HG03066 (cell line): ENCODE measurements at regions not wholly inside any gene's neighbourhood (a gene's known extent, or its start where the extent isn't known, plus 50 kb on each side); places are given as distances from the start of the nearest gene placed in this dataset.

Source experiments
- ATAC-seq: cut with Tn5 transposase; IDR thresholded peaks from one replicate; pipeline ENCODE4 v1.9.1; 2021; ENCODE audit warnings: low read depth; ENCODE audit not compliant: unreplicated experiment

DNA sequence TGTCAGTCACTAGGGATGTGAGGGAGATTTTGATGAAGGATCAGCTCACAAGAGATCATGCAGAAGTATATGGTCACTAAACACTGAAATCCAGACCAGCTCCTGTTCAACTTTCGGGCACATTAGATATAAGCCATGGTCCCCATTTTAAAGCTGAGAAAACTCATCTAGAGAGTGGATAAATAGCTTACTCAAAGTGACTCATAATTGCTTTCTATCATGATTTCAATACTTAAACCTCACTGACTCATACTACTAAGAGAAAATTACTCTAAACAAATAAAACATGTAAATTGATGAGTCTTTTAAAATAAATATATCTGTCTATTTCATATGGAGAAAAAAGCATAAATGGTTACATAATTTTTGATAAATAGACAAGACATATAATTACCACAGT lies 567.7 kb downstream of the TLR4 start:
- no peak for ATAC-seq

- ATAC-seq: no peak
These were observed 568.8 kb downstream of the TLR4 start for GRCh38 chr9:118273048-118273447.

DNA sequence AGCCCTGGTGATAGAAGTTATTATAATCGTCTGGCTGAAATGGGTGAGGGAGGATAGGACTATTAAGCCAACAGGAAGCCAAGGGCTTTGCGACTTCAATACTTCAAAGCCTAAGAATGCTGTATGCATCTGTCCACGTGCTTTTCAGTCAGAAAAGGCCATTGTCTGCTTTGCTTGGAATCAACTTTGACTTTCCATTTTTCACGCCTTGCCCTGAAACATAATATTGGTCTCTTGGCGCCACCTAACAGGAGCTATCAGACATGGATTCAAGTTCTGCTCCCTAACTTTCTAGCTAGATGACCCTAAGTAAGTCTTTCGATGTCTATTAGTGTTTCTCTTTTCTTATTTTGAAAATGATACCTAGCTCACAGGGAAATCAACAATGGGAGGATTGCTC lies 572.6 kb downstream of the TLR4 start:
- ATAC-seq: no peak

GRCh38 chr9:118281772-118282171 lies 577.6 kb downstream of the TLR4 start:
- no peak for ATAC-seq

DNA sequence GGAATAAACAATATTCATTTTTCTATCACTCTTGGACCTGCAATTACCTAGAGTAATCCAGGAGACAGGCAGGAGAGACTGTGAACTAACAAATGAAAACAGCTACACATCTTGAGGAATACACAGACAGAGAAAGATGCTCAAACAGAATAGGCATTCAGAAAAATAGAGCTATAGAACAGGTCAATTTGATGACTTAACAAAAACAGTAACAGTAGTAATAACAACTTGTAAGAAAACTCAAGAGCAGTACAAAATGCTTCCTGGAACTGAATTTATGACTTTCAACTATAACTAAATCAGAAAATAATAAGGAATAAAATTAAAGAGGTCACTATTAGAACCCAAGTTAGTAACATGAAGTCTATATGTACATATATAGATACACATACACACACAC lies 579.3 kb downstream of the TLR4 start:
- no peak for ATAC-seq

- no peak for ATAC-seq
These were observed 585.9 kb downstream of the TLR4 start for GRCh38 chr9:118290116-118290515.

GRCh38 chr9:118295413-118295812 lies 591.2 kb downstream of the TLR4 start:
- ATAC-seq: no peak

DNA sequence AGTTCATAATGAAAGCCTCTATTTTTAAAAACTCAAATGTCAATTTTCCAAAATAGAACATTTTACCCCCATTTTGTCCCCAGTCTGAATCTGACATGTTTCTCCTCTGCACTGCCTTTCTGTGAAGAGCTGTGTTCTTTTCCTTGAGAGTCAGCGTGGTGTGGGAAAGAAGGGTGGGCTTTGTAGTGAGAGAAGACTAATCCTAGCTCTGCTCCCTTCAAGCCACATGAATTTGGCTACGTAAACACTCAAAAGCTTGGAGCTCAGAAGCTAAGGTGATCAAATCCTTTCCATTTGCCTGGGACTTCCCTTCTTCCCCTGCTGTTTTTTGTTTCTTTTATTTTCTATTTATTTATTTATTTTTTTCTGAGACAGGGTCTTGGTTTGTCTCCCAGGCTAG lies 598.5 kb downstream of the TLR4 start:
- no peak for ATAC-seq

- no peak for ATAC-seq
These were observed 599.0 kb downstream of the TLR4 start for GRCh38 chr9:118303216-118303615.

GRCh38 chr9:118305331-118305730 lies 601.1 kb downstream of the TLR4 start:
- no peak for ATAC-seq

- no peak for ATAC-seq
These were observed 602.6 kb downstream of the TLR4 start for GRCh38 chr9:118306801-118307200.

DNA sequence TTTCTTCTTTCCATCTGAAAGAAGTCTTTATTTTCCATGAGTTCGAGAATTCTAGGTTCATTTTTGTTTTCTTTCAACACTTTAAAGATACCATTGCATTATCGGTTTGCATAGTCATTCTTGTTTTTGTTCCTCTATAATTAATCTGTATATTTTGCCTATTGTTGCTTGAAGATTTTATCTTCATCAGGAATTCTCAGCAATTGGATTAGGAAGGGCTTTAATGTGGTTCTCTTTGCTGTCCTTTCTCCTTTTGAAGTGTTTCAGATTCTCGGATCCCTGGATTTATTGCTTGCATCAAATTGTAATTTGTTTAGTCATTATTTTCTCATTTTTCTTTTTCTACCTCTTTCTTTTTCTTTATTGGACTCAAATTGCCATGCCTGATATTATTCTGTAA lies 609.8 kb downstream of the TLR4 start:
- ATAC-seq: no peak

DNA sequence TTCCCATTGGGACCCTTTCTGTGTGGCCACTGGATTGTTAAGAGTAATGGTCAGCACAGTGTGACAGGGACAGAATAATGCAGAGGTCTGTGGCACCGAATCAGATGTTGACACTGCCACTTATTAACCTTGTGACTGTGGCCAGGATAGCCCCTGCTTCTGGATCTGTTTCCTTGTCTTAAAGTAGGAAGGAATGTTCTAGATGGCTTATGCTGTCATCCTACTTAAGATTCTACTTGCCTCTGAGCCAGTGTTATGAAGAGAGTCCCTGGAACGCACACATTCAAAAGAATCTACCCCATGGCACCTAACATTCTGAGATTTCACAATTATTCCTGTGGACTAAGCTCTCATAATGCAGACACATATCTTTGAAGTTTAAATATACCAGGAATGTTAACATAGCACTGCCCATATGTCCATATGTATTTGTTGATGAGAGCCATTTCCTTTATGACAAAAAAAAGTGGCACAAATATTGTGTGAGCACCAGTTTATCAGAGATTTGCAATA lies 612.7 kb downstream of the TLR4 start:
- ATAC-seq: no peak

DNA sequence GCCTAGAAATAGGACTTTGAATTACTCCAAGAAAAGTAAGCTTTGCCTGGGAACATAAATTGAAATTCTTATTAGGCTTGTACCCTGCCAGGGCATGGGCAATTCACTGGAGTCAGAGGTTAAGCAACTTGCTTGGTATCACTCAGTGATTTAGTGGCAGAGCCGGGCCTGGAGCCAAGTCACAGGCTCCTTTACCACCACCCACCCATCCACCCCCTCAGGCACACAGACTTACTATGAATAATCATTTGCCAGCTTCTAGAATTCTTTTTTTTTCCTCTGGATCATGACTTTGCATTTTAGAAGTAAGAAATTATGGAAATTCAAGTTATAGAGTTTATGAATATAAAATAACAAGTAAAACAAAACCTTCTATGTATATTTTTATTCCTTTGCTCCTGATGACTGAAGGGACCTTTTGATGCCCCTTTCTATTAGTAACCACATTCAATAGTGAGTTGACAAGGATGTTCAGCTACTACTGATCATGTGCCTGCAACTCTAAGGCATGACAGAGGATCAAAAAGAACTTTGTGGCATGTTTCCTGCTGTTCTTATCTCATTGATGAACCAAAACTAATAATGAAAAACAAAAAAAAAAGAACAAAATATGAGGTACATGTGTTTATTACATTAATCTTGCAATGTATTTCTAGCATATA lies 614.7 kb downstream of the TLR4 start:
- no peak for ATAC-seq

DNA sequence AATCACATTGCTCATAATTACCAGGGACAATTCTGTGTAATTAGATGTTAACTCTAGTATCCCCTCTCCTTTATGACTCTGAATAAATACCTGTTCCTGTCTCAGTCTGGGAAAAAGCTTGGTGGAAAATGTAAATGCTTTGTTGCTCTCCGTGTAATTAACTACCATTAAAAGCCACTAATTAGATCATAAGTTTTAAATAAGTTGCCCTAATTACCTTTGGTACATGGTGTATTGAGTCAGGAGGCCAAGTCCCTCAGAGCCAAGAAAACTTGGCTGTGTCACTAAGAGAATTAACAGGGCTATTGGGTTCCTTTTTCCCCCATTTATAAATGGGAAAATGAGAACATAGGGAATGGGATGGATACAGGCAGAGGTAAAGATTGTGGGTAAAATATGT lies 617.6 kb downstream of the TLR4 start:
- ATAC-seq: no peak

DNA sequence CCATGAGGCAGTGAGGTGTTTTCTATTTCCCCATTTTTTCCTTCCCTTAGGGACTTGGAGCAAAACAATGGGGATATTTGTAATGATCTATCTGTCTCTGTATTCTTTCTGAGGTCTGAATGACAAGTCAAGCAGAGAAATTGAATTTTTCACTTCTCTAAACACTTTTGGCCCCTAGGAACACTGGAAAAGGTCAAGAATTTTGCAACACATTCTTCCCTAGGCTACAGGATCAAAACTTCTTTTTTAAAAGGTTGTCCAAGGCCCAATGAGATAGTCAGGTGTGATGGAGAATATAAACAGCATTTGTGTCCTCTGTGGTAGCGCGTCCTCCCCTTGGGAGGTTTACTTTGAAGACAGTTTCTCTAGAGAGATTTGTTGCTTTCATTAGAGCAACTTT lies 620.5 kb downstream of the TLR4 start:
- no peak for ATAC-seq

DNA sequence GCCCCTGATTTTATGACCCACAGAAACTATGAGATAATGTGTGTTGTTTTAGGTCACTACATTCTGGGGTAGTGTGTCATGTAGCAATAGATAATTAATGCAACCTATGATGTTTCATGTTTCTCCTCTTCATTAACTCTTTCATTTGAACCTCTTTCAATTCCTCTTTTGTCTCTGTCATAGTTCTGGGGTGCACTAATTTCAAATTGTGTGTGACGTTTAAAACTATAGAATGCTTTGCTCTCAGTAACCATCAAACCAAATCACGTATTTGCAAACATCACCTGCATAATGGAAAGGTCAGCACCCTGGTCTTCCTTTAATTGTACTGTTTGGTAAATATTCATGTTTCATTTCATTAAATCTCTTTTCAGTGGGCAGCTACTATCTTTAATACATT lies 621.6 kb downstream of the TLR4 start:
- ATAC-seq: no peak

DNA sequence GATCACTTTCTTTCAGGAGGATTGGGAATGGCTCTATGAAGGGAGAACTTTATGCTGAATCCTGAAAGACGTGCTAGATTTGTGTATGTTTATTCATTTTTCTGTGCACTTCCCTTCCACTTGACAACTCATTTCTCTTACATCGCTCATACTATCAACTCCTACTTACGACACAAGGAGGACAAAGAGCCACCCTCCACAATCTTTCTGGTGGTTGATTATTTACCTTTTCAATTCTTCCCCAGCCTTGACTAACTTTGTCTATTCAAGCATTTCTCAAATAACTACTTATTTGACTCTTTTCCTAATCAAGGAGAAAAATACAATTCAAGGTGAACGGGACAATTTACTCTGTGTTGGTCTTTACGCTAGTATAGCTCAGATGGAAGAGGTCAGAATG lies 622.1 kb downstream of the TLR4 start:
- ATAC-seq: no peak

DNA sequence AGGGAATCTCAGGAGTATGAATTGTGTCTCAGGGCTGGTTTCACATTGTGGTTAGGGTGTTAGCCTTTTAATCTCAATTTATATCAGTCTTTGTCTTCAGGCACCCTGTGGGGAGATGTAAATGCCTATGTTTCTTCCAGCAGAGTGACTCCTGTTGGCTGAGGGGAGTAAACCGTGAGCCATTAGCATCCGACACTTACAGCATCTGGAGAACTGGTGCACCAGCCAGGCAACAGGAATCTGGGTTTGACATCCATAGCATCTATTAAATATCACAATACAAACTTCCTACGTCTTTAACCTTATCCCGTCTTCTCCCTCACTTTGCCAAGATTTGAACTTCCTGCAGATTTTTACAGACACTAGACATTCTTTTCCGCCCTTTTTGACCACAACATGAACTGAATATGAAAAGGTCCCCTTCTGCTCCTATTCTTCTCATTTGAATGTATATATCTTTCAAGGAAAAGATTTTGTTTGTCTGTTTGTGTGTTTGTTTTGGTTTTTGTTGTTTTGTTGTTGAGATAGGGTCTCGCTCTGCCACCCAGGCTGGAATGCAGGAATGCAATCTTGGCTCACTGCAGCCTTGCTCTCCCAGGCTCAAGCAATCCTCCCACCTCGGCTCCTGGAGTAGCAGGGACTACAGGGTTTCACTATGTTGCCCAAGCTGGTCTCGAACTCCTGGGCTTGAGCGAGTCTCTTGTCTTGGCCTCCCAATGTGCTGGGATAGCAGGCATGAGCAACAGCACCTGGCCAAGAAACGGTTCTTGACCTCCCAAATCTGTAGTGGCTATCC lies 626.2 kb downstream of the TLR4 start:
- no peak for ATAC-seq

GRCh38 chr9:118331622-118332045 lies 627.4 kb downstream of the TLR4 start:
- no peak for ATAC-seq

GRCh38 chr9:118336250-118336942 lies 632.2 kb downstream of the TLR4 start:
- ATAC-seq: no peak
